Neural progenitor cell (in vitro differentiated cells): ENCODE measurements at regions not wholly inside any gene's neighbourhood (a gene's known extent, or its start where the extent isn't known, plus 50 kb on each side); places are given as distances from the start of the nearest gene placed in this dataset.

Experiments
- DNase-seq: peaks from one replicate; pipeline ENCODE4 v3.0.0-alpha.2; 2016; ENCODE audit warnings: low spot score
- H2AFZ ChIP-seq: fragments of 200-600 bp; sonication (generic); replicated peaks from 2 replicates; pipeline ENCODE4 v1.6.1; 2016; ENCODE audit warnings: antibody characterized with exemption
- H3F3A ChIP-seq: fragments of 200-600 bp; sonication (generic); 2 replicates; pipeline ENCODE4 v1.6.1; 2016; ENCODE audit warnings: antibody characterized with exemption, low read depth
- H3K27ac ChIP-seq: fragments of 200-600 bp; sonication (generic); 2 replicates; pipeline ENCODE4 v1.5.1; 2016; ENCODE audit warnings: mild to moderate bottlenecking
- H3K27me3 ChIP-seq: fragments of 200-600 bp; sonication (generic); 2 replicates; pipeline ENCODE4 v1.6.1; 2016; ENCODE audit warnings: mild to moderate bottlenecking, moderate library complexity
- H3K36me3 ChIP-seq: fragments of 200-600 bp; sonication (generic); 2 replicates; pipeline ENCODE4 v1.5.1; 2016
- H3K4me1 ChIP-seq: fragments of 200-600 bp; sonication (generic); 2 replicates; pipeline ENCODE4 v1.6.1; 2016; ENCODE audit warnings: mixed run types
- H3K4me2 ChIP-seq: fragments of 200-600 bp; sonication (generic); 2 replicates; pipeline ENCODE4 v1.6.1; 2016
- H3K4me3 ChIP-seq: fragments of 200-600 bp; sonication (generic); 2 replicates; pipeline ENCODE4 v1.5.1; 2016
- H3K79me2 ChIP-seq: fragments of 200-600 bp; sonication (generic); 2 replicates; pipeline ENCODE4 v1.6.1; 2016; ENCODE audit warnings: low read depth
- H3K9ac ChIP-seq: fragments of 200-600 bp; sonication (generic); 2 replicates; pipeline ENCODE4 v1.6.1; 2016
- H3K9me3 ChIP-seq: fragments of 200-600 bp; sonication (generic); 2 replicates; pipeline ENCODE4 v1.5.1; 2016; ENCODE audit warnings: low read depth
- H4K20me1 ChIP-seq: fragments of 200-600 bp; sonication (generic); 2 replicates; pipeline ENCODE4 v1.6.1; 2016; ENCODE audit warnings: low read depth
- H3K27ac Mint-ChIP-seq: 3 replicates; pipeline ENCODE4 v1.8.0; 2021; ENCODE audit warnings: mixed read lengths
- H3K27me3 Mint-ChIP-seq: 2 replicates; pipeline ENCODE4 v1.8.0; 2022; ENCODE audit warnings: low read depth, mild to moderate bottlenecking, inconsistent platforms, moderate library complexity, mixed read lengths; ENCODE audit not compliant: insufficient read depth
- H3K36me3 Mint-ChIP-seq: 3 replicates; pipeline ENCODE4 v1.8.0; 2021; ENCODE audit warnings: mixed read lengths
- H3K4me1 Mint-ChIP-seq: 3 replicates; pipeline ENCODE4 v1.8.0; 2021; ENCODE audit warnings: mixed read lengths
- H3K4me3 Mint-ChIP-seq: 3 replicates; pipeline ENCODE4 v1.8.0; 2021; ENCODE audit warnings: mild to moderate bottlenecking, moderate library complexity, mixed read lengths
- H3K9me3 Mint-ChIP-seq: 3 replicates; pipeline ENCODE4 v1.8.0; 2020; ENCODE audit warnings: mixed read lengths
- CTCF ChIP-seq: fragments of 200-600 bp; sonication (generic); IDR thresholded peaks from 2 replicates; pipeline ENCODE4 v1.5.1; 2017; ENCODE audit warnings: antibody characterized with exemption, mild to moderate bottlenecking
- EZH2 ChIP-seq: fragments of 200-600 bp; sonication (generic); IDR thresholded peaks from 2 replicates; pipeline ENCODE4 v1.6.1; 2017; ENCODE audit warnings: antibody characterized with exemption, mild to moderate bottlenecking, moderate library complexity
- EZH2phosphoT487 ChIP-seq: fragments of 200-600 bp; sonication (generic); IDR thresholded peaks from 2 replicates; pipeline ENCODE4 v1.6.1; 2017; ENCODE audit warnings: antibody characterized with exemption

GRCh38 chr3:135618123-135618522 lies 347.4 kb upstream of the PPP2R3A start:
- H2AFZ ChIP-seq = no peak overlapping the region
- H3K9ac ChIP-seq = no peak overlapping the region
- TF ChIP-seq EZH2phosphoT487 (no peak), CTCF (no peak), EZH2 (no peak)
- no peaks in the 10 kb centered on the region for H3K4me1 ChIP-seq
- H3K9me3 Mint-ChIP-seq = peaks cover 4% of the 10 kb centered on the region
- no peaks in the 10 kb centered on the region for H3F3A ChIP-seq
- H3K4me3 ChIP-seq = no peak overlapping the region
- no peak overlapping the region for H3K27ac ChIP-seq
- H3K36me3 Mint-ChIP-seq = peaks cover 2% of the 10 kb centered on the region
- no peaks in the 10 kb centered on the region for H3K79me2 ChIP-seq
- no peaks in the 10 kb centered on the region for H3K9me3 ChIP-seq
- DNase-seq = no peak
- H3K4me3 Mint-ChIP-seq = no peak overlapping the region
- H3K27me3 ChIP-seq = no peaks in the 10 kb centered on the region
- no peaks in the 10 kb centered on the region for H4K20me1 ChIP-seq
- no peaks in the 10 kb centered on the region for H3K27me3 Mint-ChIP-seq
- peak overlapping the region; percentile 72 for H3K27ac Mint-ChIP-seq
- H3K4me1 Mint-ChIP-seq = peaks cover 16% of the 10 kb centered on the region
- H3K4me2 ChIP-seq = no peak overlapping the region
- no peaks in the 10 kb centered on the region for H3K36me3 ChIP-seq

- Mint-ChIP-seq H3K36me3 (no peaks in the 10 kb centered on the region), H3K9me3 (no peaks in the 10 kb centered on the region), H3K4me3 (peak overlapping the region; percentile 27), H3K27ac (no peak overlapping the region), H3K27me3 (no peaks in the 10 kb centered on the region), H3K4me1 (peaks cover 27% of the 10 kb centered on the region)
- Histone ChIP-seq H3K9ac (no peak overlapping the region), H3K36me3 (no peaks in the 10 kb centered on the region), H3K79me2 (no peaks in the 10 kb centered on the region), H4K20me1 (no peaks in the 10 kb centered on the region), H3K4me3 (no peak overlapping the region), H3K9me3 (no peaks in the 10 kb centered on the region), H3K27ac (no peak overlapping the region), H3K4me1 (no peaks in the 10 kb centered on the region), H3K27me3 (no peaks in the 10 kb centered on the region), H3K4me2 (no peak overlapping the region), H3F3A (no peaks in the 10 kb centered on the region), H2AFZ (no peak overlapping the region)
- no peak for DNase-seq
- TF ChIP-seq EZH2phosphoT487 = no peak
Measured at GRCh38 chr3:135621184-135621920, 344.2 kb upstream of the PPP2R3A start.

GRCh38 chr3:135622215-135622614 lies 343.3 kb upstream of the PPP2R3A start:
- Histone ChIP-seq H3K27me3 (no peaks in the 10 kb centered on the region), H4K20me1 (no peaks in the 10 kb centered on the region), H3K9ac (no peak overlapping the region), H3K4me2 (no peak overlapping the region), H3K27ac (no peak overlapping the region), H2AFZ (no peak overlapping the region), H3K9me3 (no peaks in the 10 kb centered on the region), H3K4me3 (no peak overlapping the region), H3K4me1 (no peaks in the 10 kb centered on the region), H3F3A (no peaks in the 10 kb centered on the region), H3K79me2 (no peaks in the 10 kb centered on the region), H3K36me3 (no peaks in the 10 kb centered on the region)
- H3K4me1 Mint-ChIP-seq = peaks cover 36% of the 10 kb centered on the region
- no peak for DNase-seq
- H3K27ac Mint-ChIP-seq = no peak overlapping the region
- TF ChIP-seq EZH2 (no peak), EZH2phosphoT487 (no peak), CTCF (no peak)
- peaks cover 2% of the 10 kb centered on the region for H3K27me3 Mint-ChIP-seq
- H3K9me3 Mint-ChIP-seq = no peaks in the 10 kb centered on the region
- H3K4me3 Mint-ChIP-seq = no peak overlapping the region
- no peaks in the 10 kb centered on the region for H3K36me3 Mint-ChIP-seq

GRCh38 chr3:135622656-135623055 lies 342.9 kb upstream of the PPP2R3A start:
- Histone ChIP-seq H3K36me3 (no peaks in the 10 kb centered on the region), H4K20me1 (no peaks in the 10 kb centered on the region), H2AFZ (no peak overlapping the region), H3K4me3 (no peak overlapping the region), H3F3A (no peaks in the 10 kb centered on the region), H3K4me2 (no peak overlapping the region), H3K9ac (no peak overlapping the region), H3K79me2 (no peaks in the 10 kb centered on the region), H3K9me3 (no peaks in the 10 kb centered on the region), H3K27ac (no peak overlapping the region), H3K27me3 (no peaks in the 10 kb centered on the region), H3K4me1 (no peaks in the 10 kb centered on the region)
- TF ChIP-seq EZH2 (no peak), EZH2phosphoT487 (no peak), CTCF (no peak)
- no peak overlapping the region for H3K4me3 Mint-ChIP-seq
- peak overlapping the region; percentile 23 for H3K27ac Mint-ChIP-seq
- peaks cover 40% of the 10 kb centered on the region for H3K4me1 Mint-ChIP-seq
- H3K27me3 Mint-ChIP-seq = peaks cover 2% of the 10 kb centered on the region
- no peaks in the 10 kb centered on the region for H3K9me3 Mint-ChIP-seq
- H3K36me3 Mint-ChIP-seq = no peaks in the 10 kb centered on the region
- DNase-seq = no peak
